ENCODE measurements at regions not wholly inside any gene's neighbourhood (a gene's known extent, or its start where the extent isn't known, plus 50 kb on each side); places are given as distances from the start of the nearest gene placed in this dataset.

- no peaks in the 10 kb centered on the region; a peak in 1 of 4 replicates for H3K4me1 ChIP-seq (ENCODE audit: control insufficient read depth in 1 of 2, insufficient read depth in 2 of 2, low read depth in 1 of 2, low read length in 1 of 2)
- H3K9me3 ChIP-seq: no peaks in the 10 kb centered on the region
- no peaks in the 10 kb centered on the region for H3K9me2 ChIP-seq
- H3K27me3 ChIP-seq (ENCODE audit: insufficient read depth): no peaks in the 10 kb centered on the region
- no peak overlapping the region for H3K9ac ChIP-seq
- H4K20me1 ChIP-seq (ENCODE audit: insufficient read depth): no peaks in the 10 kb centered on the region
- H3F3A ChIP-seq (replicated peaks; ENCODE audit: insufficient read depth): no peaks in the 10 kb centered on the region
- DNase-seq: no peak
- TF ChIP-seq EP300 (IDR thresholded peaks at IDR 0.05; ENCODE audit: borderline replicate concordance in 1 of 2, low read depth in 1 of 2, low read length in 1 of 2) (no peak), SMC3 (IDR thresholded peaks at IDR 0.05; ENCODE audit: low read depth, low read length) (no peak), MAX (IDR thresholded peaks at IDR 0.05; ENCODE audit: low read depth) (no peak), TEAD4 (IDR thresholded peaks at IDR 0.05; ENCODE audit: borderline replicate concordance, insufficient read depth) (no peak), RCOR1 (IDR thresholded peaks at IDR 0.05; ENCODE audit: low read length) (no peak), GABPA (IDR thresholded peaks at IDR 0.05; ENCODE audit: low read depth) (no peak), USF2 (IDR thresholded peaks at IDR 0.05; ENCODE audit: borderline replicate concordance, low read depth, low read length) (no peak), MXI1 (IDR thresholded peaks at IDR 0.05; ENCODE audit: low read depth, low read length) (no peak), FOXM1 (IDR thresholded peaks at IDR 0.05; ENCODE audit: low read depth) (no peak), RXRA (IDR thresholded peaks at IDR 0.05; ENCODE audit: borderline replicate concordance, low read depth) (no peak), EZH2phosphoT487 (IDR thresholded peaks at IDR 0.05; ENCODE audit: borderline replicate concordance, low read depth) (no peak), USF1 (IDR thresholded peaks at IDR 0.05; ENCODE audit: borderline replicate concordance, low read depth) (no peak), MEF2A (IDR thresholded peaks at IDR 0.05; ENCODE audit: borderline replicate concordance, low read depth) (no peak), CTCF (IDR thresholded peaks at IDR 0.05) (no peak)
- no peak overlapping the region for H3K4me3 ChIP-seq (ENCODE audit: low read depth in 2 of 2, low read length in 1 of 2)
- 47% methylated on average over 3 of the region's 3 CpGs for WGBS (ENCODE audit: low lambda C conversion rate)
- ChIA-PET CTCF (interaction anchor here (0.8 kb wide), 1 partner anchor 203 kb away, joined by 3 read pairs; no protein-coding TSS in a partner anchor), POLR2A (no interaction called here)
- H3K79me2 ChIP-seq (ENCODE audit: insufficient read depth): no peaks in the 10 kb centered on the region
- H3K36me3 ChIP-seq (replicated peaks in 1 of 2; ENCODE audit: control insufficient read depth in 1 of 2, insufficient read depth in 2 of 2, low read length in 1 of 2): no peaks in the 10 kb centered on the region
- H3K4me2 ChIP-seq: no peak overlapping the region
- no peak overlapping the region for H3K27ac ChIP-seq (ENCODE audit: low read depth in 2 of 2, low read length in 1 of 2)
- no peak overlapping the region for H2AFZ ChIP-seq (ENCODE audit: low read depth)
These were observed 68.6 kb upstream of the KMT2C start for GRCh38 chr7:152504367-152504766.

Measured in SK-N-SH (cell line).